Natural killer cell (primary cell): ENCODE measurements at regions not wholly inside any gene's neighbourhood (a gene's known extent, or its start where the extent isn't known, plus 50 kb on each side); places are given as distances from the start of the nearest gene placed in this dataset.

Experiments used
- ATAC-seq, 3 donors: fragments of 150-1000 bp in 2 of 3; fragments of 200-7000 bp in 1 of 3; cut with Tn5 transposase; 1 replicate in 1 of 3; 2 replicates in 2 of 3; pipeline ENCODE4 v1.10.0; 2021; ENCODE audit warnings: mild to moderate bottlenecking in 2 of 3, moderate library complexity in 2 of 3
- DNase-seq, 2 donors: peaks; one replicate each; pipeline versions ENCODE4 v3.0.0 to v3.0.0-alpha.2; 2013 to 2021; ENCODE audit warnings: mixed read lengths in 1 of 2
- H3K27ac ChIP-seq: one replicate; pipeline ENCODE4 v1.5.1; 2013; ENCODE audit warnings: mild to moderate bottlenecking, low read length
- H3K27me3 ChIP-seq: one replicate; pipeline ENCODE4 v1.6.1; 2013; ENCODE audit warnings: low read length; ENCODE audit not compliant: control insufficient read depth, insufficient read depth
- H3K36me3 ChIP-seq: one replicate; pipeline ENCODE4 v1.6.1; 2013; ENCODE audit warnings: low read length; ENCODE audit not compliant: control insufficient read depth, insufficient read depth
- H3K4me1 ChIP-seq: one replicate; pipeline ENCODE4 v1.6.1; 2013; ENCODE audit warnings: low read length; ENCODE audit not compliant: control insufficient read depth, insufficient read depth
- H3K4me3 ChIP-seq: one replicate; pipeline ENCODE4 v1.5.1; 2013; ENCODE audit warnings: low read length
- H3K9me3 ChIP-seq: one replicate; pipeline ENCODE4 v1.6.1; 2013; ENCODE audit warnings: low read length; ENCODE audit not compliant: control insufficient read depth, insufficient read depth
- H3K27ac Mint-ChIP-seq, 2 donors: one replicate each; pipeline ENCODE4 v1.8.0; 2022; ENCODE audit warnings: mild to moderate bottlenecking in 2 of 2, mixed read lengths in 2 of 2, moderate library complexity in 1 of 2
- H3K27me3 Mint-ChIP-seq, 2 donors: one replicate each; pipeline ENCODE4 v1.8.0; 2022; ENCODE audit warnings: low read depth in 2 of 2, mixed read lengths in 2 of 2
- H3K36me3 Mint-ChIP-seq: one replicate; pipeline ENCODE4 v1.8.0; 2022; ENCODE audit warnings: mixed read lengths
- H3K4me1 Mint-ChIP-seq, 2 donors: one replicate each; pipeline ENCODE4 v1.8.0; 2022; ENCODE audit warnings: mixed read lengths in 2 of 2
- H3K4me3 Mint-ChIP-seq: one replicate; pipeline ENCODE4 v1.8.0; 2022; ENCODE audit warnings: mild to moderate bottlenecking, moderate library complexity, mixed read lengths
- H3K9me3 Mint-ChIP-seq, 2 donors: one replicate each; pipeline ENCODE4 v1.8.0; 2022; ENCODE audit warnings: mixed read lengths in 2 of 2
- WGBS: methylation state at CpG from one replicate; pipeline ENCODE4 v1.1.7; 2013; ENCODE audit warnings: missing lambda C conversion rate; ENCODE audit not compliant: insufficient coverage; 5-methylcytosine and 5-hydroxymethylcytosine counted together
- intact Hi-C: fragments of 100-400 bp; cut with micrococcal nuclease; formaldehyde crosslinking; loops from one replicate; pipeline ENCODE4 v1.14.2; 2022
- TF ChIP-seq, protein P1 (sequence below): fragments of 200-600 bp; IDR thresholded peaks from one replicate; pipeline ENCODE4 v1.8.0; 2022; ENCODE audit warnings: antibody characterized with exemption

GRCh38 chr11:109854731-109855130 is 238.5 kb upstream of the ZC3H12C start:
- Histone ChIP-seq H3K36me3 (no peaks in the 10 kb centered on the region), H3K9me3 (no peaks in the 10 kb centered on the region), H3K4me1 (no peaks in the 10 kb centered on the region), H3K27ac (no peak overlapping the region), H3K4me3 (no peak overlapping the region), H3K27me3 (no peaks in the 10 kb centered on the region)
- intact Hi-C loops = no loop called here
- TF ChIP-seq, protein P1, sequence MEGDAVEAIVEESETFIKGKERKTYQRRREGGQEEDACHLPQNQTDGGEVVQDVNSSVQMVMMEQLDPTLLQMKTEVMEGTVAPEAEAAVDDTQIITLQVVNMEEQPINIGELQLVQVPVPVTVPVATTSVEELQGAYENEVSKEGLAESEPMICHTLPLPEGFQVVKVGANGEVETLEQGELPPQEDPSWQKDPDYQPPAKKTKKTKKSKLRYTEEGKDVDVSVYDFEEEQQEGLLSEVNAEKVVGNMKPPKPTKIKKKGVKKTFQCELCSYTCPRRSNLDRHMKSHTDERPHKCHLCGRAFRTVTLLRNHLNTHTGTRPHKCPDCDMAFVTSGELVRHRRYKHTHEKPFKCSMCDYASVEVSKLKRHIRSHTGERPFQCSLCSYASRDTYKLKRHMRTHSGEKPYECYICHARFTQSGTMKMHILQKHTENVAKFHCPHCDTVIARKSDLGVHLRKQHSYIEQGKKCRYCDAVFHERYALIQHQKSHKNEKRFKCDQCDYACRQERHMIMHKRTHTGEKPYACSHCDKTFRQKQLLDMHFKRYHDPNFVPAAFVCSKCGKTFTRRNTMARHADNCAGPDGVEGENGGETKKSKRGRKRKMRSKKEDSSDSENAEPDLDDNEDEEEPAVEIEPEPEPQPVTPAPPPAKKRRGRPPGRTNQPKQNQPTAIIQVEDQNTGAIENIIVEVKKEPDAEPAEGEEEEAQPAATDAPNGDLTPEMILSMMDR = no peak
- H3K9me3 Mint-ChIP-seq = no peaks in the 10 kb centered on the region
- H3K36me3 Mint-ChIP-seq = no peaks in the 10 kb centered on the region
- H3K27me3 Mint-ChIP-seq = no peaks in the 10 kb centered on the region
- H3K4me3 Mint-ChIP-seq = no peak overlapping the region
- H3K27ac Mint-ChIP-seq = no peak overlapping the region
- no peaks in the 10 kb centered on the region for H3K4me1 Mint-ChIP-seq
- DNase-seq (no peak), ATAC-seq (no peak)

- peaks cover 0 to 2% of the 10 kb centered on the region in 2 donors for H3K9me3 Mint-ChIP-seq
- no peaks in the 10 kb centered on the region for H3K4me1 Mint-ChIP-seq
- no peak for DNase-seq
- H3K36me3 Mint-ChIP-seq = no peaks in the 10 kb centered on the region
- Histone ChIP-seq H3K27ac (no peak overlapping the region), H3K9me3 (no peaks in the 10 kb centered on the region), H3K4me3 (no peak overlapping the region), H3K27me3 (no peaks in the 10 kb centered on the region), H3K36me3 (no peaks in the 10 kb centered on the region), H3K4me1 (no peaks in the 10 kb centered on the region)
- no peak overlapping the region for H3K4me3 Mint-ChIP-seq
- H3K27me3 Mint-ChIP-seq = no peaks in the 10 kb centered on the region
- TF ChIP-seq, protein P1 = no peak
- ATAC-seq = no peak
- no peak overlapping the region for H3K27ac Mint-ChIP-seq
- WGBS = 91% methylated on average over 2 of the region's 2 CpGs
- intact Hi-C loops = no loop called here
These were observed 236.3 kb upstream of the ZC3H12C start for GRCh38 chr11:109856928-109857327.

GRCh38 chr11:109857637-109858036 is 235.6 kb upstream of the ZC3H12C start:
- Mint-ChIP-seq H3K27me3 (no peaks in the 10 kb centered on the region), H3K9me3 (peaks cover 0 to 2% of the 10 kb centered on the region in 2 donors), H3K36me3 (no peaks in the 10 kb centered on the region), H3K4me1 (no peaks in the 10 kb centered on the region), H3K4me3 (no peak overlapping the region), H3K27ac (no peak overlapping the region)
- Histone ChIP-seq H3K27me3 (no peaks in the 10 kb centered on the region), H3K36me3 (no peaks in the 10 kb centered on the region), H3K4me3 (no peak overlapping the region), H3K27ac (no peak overlapping the region), H3K9me3 (no peaks in the 10 kb centered on the region), H3K4me1 (no peaks in the 10 kb centered on the region)
- TF ChIP-seq, protein P1 = no peak
- DNase-seq = no peak
- no peak for ATAC-seq
- intact Hi-C loops = no loop called here

- H3K4me3 ChIP-seq = no peak overlapping the region
- 100% methylated on average over 1 of the region's 4 CpGs for WGBS
- H3K9me3 ChIP-seq = no peaks in the 10 kb centered on the region
- H3K36me3 ChIP-seq = no peaks in the 10 kb centered on the region
- intact Hi-C loops = no loop called here
- TF ChIP-seq, protein P1 = no peak
- ATAC-seq = no peak
- H3K4me1 Mint-ChIP-seq = no peaks in the 10 kb centered on the region
- no peaks in the 10 kb centered on the region for H3K27me3 Mint-ChIP-seq
- no peak overlapping the region for H3K27ac ChIP-seq
- H3K4me3 Mint-ChIP-seq = no peak overlapping the region
- no peaks in the 10 kb centered on the region for H3K36me3 Mint-ChIP-seq
- H3K27me3 ChIP-seq = no peaks in the 10 kb centered on the region
- no peak overlapping the region for H3K27ac Mint-ChIP-seq
- H3K9me3 Mint-ChIP-seq = peaks cover 0 to 2% of the 10 kb centered on the region in 2 donors
- H3K4me1 ChIP-seq = no peaks in the 10 kb centered on the region
- no peak for DNase-seq
These were observed 235.0 kb upstream of the ZC3H12C start for GRCh38 chr11:109858152-109858551.
